Right lobe of liver (tissue), 6 donors: ENCODE measurements at regions not wholly inside any gene's neighbourhood (a gene's known extent, or its start where the extent isn't known, plus 50 kb on each side); places are given as distances from the start of the nearest gene placed in this dataset.

Experiments
- ATAC-seq, 4 donors: fragments of 200-7000 bp; cut with Tn5 transposase; one replicate each; pipeline ENCODE4 v1.9.1; 2020; ENCODE audit warnings: mild to moderate bottlenecking in 4 of 4, moderate library complexity in 4 of 4
- DNase-seq, 3 donors: peaks; one replicate each; pipeline ENCODE4 v3.0.0-alpha.2; 2020
- H3K27ac ChIP-seq, 3 donors: fragments of 200-600 bp; one replicate each; pipeline ENCODE4 v1.8.0; 2022
- H3K27me3 ChIP-seq, 2 donors: fragments of 200-600 bp; one replicate each; pipeline ENCODE4 v1.8.0; 2022
- H3K36me3 ChIP-seq, 4 donors: fragments of 200-600 bp; sonication (generic) in 1 of 4; one replicate each; pipeline versions ENCODE4 v1.5.1 to v1.8.0; 2017 to 2022; ENCODE audit warnings: control low read depth in 1 of 4
- H3K4me1 ChIP-seq, 4 donors: fragments of 200-600 bp; sonication (generic) in 1 of 4; one replicate each; pipeline versions ENCODE4 v1.5.1 to v1.8.0; 2017 to 2022; ENCODE audit warnings: control low read depth in 1 of 4
- H3K4me3 ChIP-seq, 3 donors: fragments of 200-600 bp; one replicate each; pipeline ENCODE4 v1.8.0; 2022
- H3K9me3 ChIP-seq, 4 donors: fragments of 200-600 bp; sonication (generic) in 1 of 4; one replicate each; pipeline versions ENCODE4 v1.5.1 to v1.8.0; 2017 to 2022; ENCODE audit warnings: control low read depth in 1 of 4
- POLR2A ChIP-seq: fragments of 450-650 bp; IDR thresholded peaks from one replicate; pipeline ENCODE4 v1.6.1; 2017; ENCODE audit warnings: antibody characterized with exemption, mild to moderate bottlenecking
- WGBS: methylation state at CpG from one replicate; pipeline ENCODE4 v1.1.6; 2018; ENCODE audit warnings: low coverage, low lambda C conversion rate; ENCODE audit not compliant: insufficient coverage; ENCODE audit errors: missing lambda C conversion rate; 5-methylcytosine and 5-hydroxymethylcytosine counted together
- intact Hi-C, 2 donors: fragments of 100-400 bp; cut with DNase I; formaldehyde crosslinking; loops; one replicate each; pipeline versions ENCODE4 v1.11.2 to v1.14.1; 2022
- TF ChIP-seq, protein P1 (sequence below), 4 donors: fragments of 200-600 bp in 3 of 4; fragments of 450-650 bp in 1 of 4; IDR thresholded peaks; one replicate each; pipeline versions ENCODE4 v1.5.1 to v1.8.0; 2016 to 2022; ENCODE audit warnings: antibody characterized with exemption in 4 of 4, mild to moderate bottlenecking in 2 of 4
- donor health status: DM: no; HTN: yes; CAD: no.
- donor health status: DM: no; HTN: no; CAD: no.
- donor health status: DM: no; HTN: no; CAD: no.
- donor health status: DM: no; HTN: yes; CAD: no.
- donor health status: DM: no; HTN: yes; CAD: no.

GRCh38 chr13:85544756-85545155, 254.5 kb downstream of the SLITRK6 start:
- TF ChIP-seq, protein P1, sequence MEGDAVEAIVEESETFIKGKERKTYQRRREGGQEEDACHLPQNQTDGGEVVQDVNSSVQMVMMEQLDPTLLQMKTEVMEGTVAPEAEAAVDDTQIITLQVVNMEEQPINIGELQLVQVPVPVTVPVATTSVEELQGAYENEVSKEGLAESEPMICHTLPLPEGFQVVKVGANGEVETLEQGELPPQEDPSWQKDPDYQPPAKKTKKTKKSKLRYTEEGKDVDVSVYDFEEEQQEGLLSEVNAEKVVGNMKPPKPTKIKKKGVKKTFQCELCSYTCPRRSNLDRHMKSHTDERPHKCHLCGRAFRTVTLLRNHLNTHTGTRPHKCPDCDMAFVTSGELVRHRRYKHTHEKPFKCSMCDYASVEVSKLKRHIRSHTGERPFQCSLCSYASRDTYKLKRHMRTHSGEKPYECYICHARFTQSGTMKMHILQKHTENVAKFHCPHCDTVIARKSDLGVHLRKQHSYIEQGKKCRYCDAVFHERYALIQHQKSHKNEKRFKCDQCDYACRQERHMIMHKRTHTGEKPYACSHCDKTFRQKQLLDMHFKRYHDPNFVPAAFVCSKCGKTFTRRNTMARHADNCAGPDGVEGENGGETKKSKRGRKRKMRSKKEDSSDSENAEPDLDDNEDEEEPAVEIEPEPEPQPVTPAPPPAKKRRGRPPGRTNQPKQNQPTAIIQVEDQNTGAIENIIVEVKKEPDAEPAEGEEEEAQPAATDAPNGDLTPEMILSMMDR (IDR thresholded peaks at IDR 0.05) = no peak
- no peak for TF ChIP-seq POLR2A
- WGBS = 44% methylated on average over 1 of the region's 1 CpG
- DNase-seq (no peak), ATAC-seq (no peak)
- Histone ChIP-seq H3K4me1 (no peaks in the 10 kb centered on the region), H3K27me3 (no peaks in the 10 kb centered on the region), H3K36me3 (no peaks in the 10 kb centered on the region), H3K9me3 (no peaks in the 10 kb centered on the region), H3K27ac (no peak overlapping the region), H3K4me3 (no peak overlapping the region)
- intact Hi-C loops = no loop called here

DNA sequence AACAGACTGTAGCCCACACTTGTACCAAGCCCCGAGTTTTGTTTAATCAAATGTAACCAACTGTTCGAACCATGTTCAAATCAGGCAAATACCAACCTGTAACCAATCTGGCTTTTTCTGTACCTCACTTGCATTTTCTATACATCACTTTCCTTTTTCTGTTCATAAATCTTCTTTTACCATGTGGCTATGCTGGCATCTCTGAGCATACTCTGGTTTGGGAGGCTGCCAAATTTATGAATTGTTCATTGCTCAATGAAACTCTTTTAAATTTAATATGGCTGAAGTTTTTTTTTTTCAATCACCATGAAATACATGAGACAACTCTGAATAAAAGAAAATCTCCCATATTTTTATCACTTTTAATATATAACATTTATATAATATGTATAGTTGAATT, 256.1 kb downstream of the SLITRK6 start:
- H3K27ac ChIP-seq = no peak overlapping the region
- intact Hi-C loops = no loop called here
- H3K4me3 ChIP-seq = no peak overlapping the region
- ATAC-seq (no peak), DNase-seq (no peak)
- TF ChIP-seq, protein P1 (IDR thresholded peaks at IDR 0.05) = no peak
- no peak for TF ChIP-seq POLR2A
- no peaks in the 10 kb centered on the region for H3K27me3 ChIP-seq
- H3K9me3 ChIP-seq = no peaks in the 10 kb centered on the region
- no peaks in the 10 kb centered on the region for H3K36me3 ChIP-seq
- H3K4me1 ChIP-seq = no peaks in the 10 kb centered on the region
- WGBS = 51% methylated on average over 2 of the region's 2 CpGs

DNA sequence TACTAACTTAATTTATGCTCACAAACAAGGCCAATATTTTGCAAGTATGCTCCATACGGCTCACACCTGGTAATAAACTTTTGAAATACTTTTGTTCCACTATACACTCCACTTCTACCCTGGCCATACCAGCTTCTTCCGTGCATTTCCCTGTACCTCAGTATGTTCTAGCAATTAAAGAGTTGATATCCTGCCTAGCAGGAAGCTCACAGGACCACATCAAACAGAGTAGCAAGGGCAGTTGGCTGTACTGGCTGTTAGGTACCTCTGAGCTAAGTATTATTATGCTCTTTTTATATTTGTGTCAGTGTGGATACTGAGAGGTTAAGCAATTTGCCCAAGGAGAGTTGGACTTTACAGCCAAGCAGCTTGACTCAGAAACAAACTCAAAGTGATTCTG, 257.7 kb downstream of the SLITRK6 start:
- Histone ChIP-seq H3K36me3 (no peaks in the 10 kb centered on the region), H3K4me3 (no peak overlapping the region), H3K9me3 (no peaks in the 10 kb centered on the region), H3K27me3 (no peaks in the 10 kb centered on the region), H3K27ac (no peak overlapping the region), H3K4me1 (no peaks in the 10 kb centered on the region)
- WGBS = 25% methylated on average over 2 of the region's 2 CpGs
- intact Hi-C loops = no loop called here
- ATAC-seq (no peak), DNase-seq (no peak)
- TF ChIP-seq, protein P1 (IDR thresholded peaks at IDR 0.05) = no peak
- TF ChIP-seq POLR2A = no peak

GRCh38 chr13:85538957-85539356, 260.3 kb downstream of the SLITRK6 start:
- intact Hi-C loops = no loop called here
- whole genome bisulfite sequencing = 48% methylated on average over 4 of the region's 4 CpGs
- ATAC-seq (no peak), DNase-seq (no peak)
- Histone ChIP-seq H3K9me3 (no peaks in the 10 kb centered on the region), H3K36me3 (no peaks in the 10 kb centered on the region), H3K27ac (no peak overlapping the region), H3K4me1 (no peaks in the 10 kb centered on the region), H3K4me3 (no peak overlapping the region), H3K27me3 (no peaks in the 10 kb centered on the region)
- no peak for TF ChIP-seq POLR2A
- TF ChIP-seq, protein P1 (IDR thresholded peaks at IDR 0.05) = no peak

DNA sequence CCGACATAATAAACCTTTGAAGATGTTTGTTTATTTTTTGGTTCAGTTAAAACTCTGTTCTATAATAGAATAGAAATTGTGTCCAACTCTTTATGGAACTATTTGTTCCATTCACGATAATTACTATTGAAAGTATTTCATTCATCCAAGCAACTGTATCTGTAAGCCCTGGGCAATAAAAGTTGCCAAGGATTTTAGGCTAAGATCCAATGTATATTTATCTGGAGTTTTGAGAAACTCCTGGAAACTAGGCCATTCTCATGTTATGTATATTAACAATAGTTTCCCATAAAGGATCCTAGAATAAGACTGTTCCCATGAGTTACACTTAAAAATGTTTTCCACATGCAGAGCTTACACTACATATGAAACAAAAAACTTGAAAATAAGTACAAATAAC, 261.6 kb downstream of the SLITRK6 start:
- no peak for DNase-seq
- Histone ChIP-seq H3K36me3 (no peaks in the 10 kb centered on the region), H3K27me3 (no peaks in the 10 kb centered on the region), H3K9me3 (no peaks in the 10 kb centered on the region), H3K4me1 (no peaks in the 10 kb centered on the region), H3K27ac (no peak overlapping the region), H3K4me3 (no peak overlapping the region)
- TF ChIP-seq, protein P1 (IDR thresholded peaks at IDR 0.05) = no peak
- TF ChIP-seq POLR2A = no peak
- WGBS = 55% methylated on average over 2 of the region's 2 CpGs
- no peak for ATAC-seq
- intact Hi-C loops = no loop called here
